GM12878 (cell line): ENCODE measurements at regions not wholly inside any gene's neighbourhood (a gene's known extent, or its start where the extent isn't known, plus 50 kb on each side); places are given as distances from the start of the nearest gene placed in this dataset.

Experiments
- ATAC-seq: fragments of 200-7000 bp; cut with Tn5 transposase; 3 replicates; pipeline ENCODE4 v1.9.1; 2020; ENCODE audit warnings: mild to moderate bottlenecking, moderate library complexity
- BruUV-seq: library from RNA; stranded (reverse); fragments of 400-500 nt; replicated peaks from 2 replicates; lab custom pipeline; 2021; lab: Mats Ljungman, UMichigan
- CTCF ChIA-PET: fragments of 300-600 bp; sonication (Branson Sonifier 250); formaldehyde crosslinking; extraction: SDS; loops from one replicate; lab custom pipeline; 2021; ENCODE audit warnings: inconsistent platforms; lab: Yijun Ruan, JAX
- POLR2A ChIA-PET: fragments of 350-600 bp; formaldehyde crosslinking; extraction: SDS; loops from one replicate; lab custom pipeline; 2021; ENCODE audit warnings: inconsistent platforms; lab: Charles Lee
- RAD21 ChIA-PET: fragments of 300-600 bp; sonication (Branson Sonifier 250); formaldehyde crosslinking; loops from one replicate; lab custom pipeline; 2023; ENCODE audit warnings: antibody characterized with exemption; ENCODE audit not compliant: unreplicated experiment; lab: Charles Lee
- SMC1A ChIA-PET: fragments of 300-600 bp; sonication (Branson Sonifier 250); formaldehyde crosslinking; loops from one replicate; lab custom pipeline; 2023; ENCODE audit not compliant: unreplicated experiment, uncharacterized antibody; lab: Charles Lee
- DNase-seq: peaks from one replicate; pipeline ENCODE4 v3.0.0-alpha.2; 2011; ENCODE audit warnings: low read depth, low spot score
- FAIRE-seq: peaks from 3 replicates; lab custom pipeline; 2011; peaks lifted over from hg19 to GRCh38; lab: Jason Lieb, UNC
- H2AFZ ChIP-seq: 2 replicates; pipeline ENCODE4 v1.6.0; 2011; ENCODE audit warnings: low read depth, low read length, control low read depth; ENCODE audit not compliant: control insufficient read depth
- H3K27ac ChIP-seq: 2 replicates; pipeline ENCODE4 v1.5.1; 2011; ENCODE audit warnings: control low read depth; ENCODE audit not compliant: control insufficient read depth, insufficient read depth
- H3K27me3 ChIP-seq, 2 experiments: replicated peaks in 1 of 2; 2 replicates each; pipeline versions ENCODE4 v1.6.0 to v1.6.1; 2011; ENCODE audit warnings: low read length in 1 of 2; ENCODE audit not compliant: control insufficient read depth in 2 of 2, insufficient read depth in 2 of 2
- H3K36me3 ChIP-seq, 2 experiments: 2 replicates each; pipeline ENCODE4 v1.5.1; 2011; ENCODE audit warnings: low read length in 1 of 2; ENCODE audit not compliant: control insufficient read depth in 2 of 2, insufficient read depth in 2 of 2
- H3K4me1 ChIP-seq: 2 replicates; pipeline ENCODE4 v1.6.1; 2011; ENCODE audit warnings: mild to moderate bottlenecking, low read length, moderate library complexity, mixed read lengths; ENCODE audit not compliant: control insufficient read depth, insufficient read depth
- H3K4me2 ChIP-seq: 2 replicates; pipeline ENCODE4 v1.6.0; 2011; ENCODE audit warnings: control low read depth; ENCODE audit not compliant: control insufficient read depth, insufficient read depth
- H3K4me3 ChIP-seq: fragments of 200-600 bp; sonication (generic); 2 replicates; pipeline ENCODE4 v1.5.1; 2016
- H3K79me2 ChIP-seq: 2 replicates; pipeline ENCODE4 v1.6.0; 2011; ENCODE audit warnings: low read length; ENCODE audit not compliant: control insufficient read depth, insufficient read depth
- H3K9ac ChIP-seq: 2 replicates; pipeline ENCODE4 v1.8.0; 2011; ENCODE audit warnings: low read length, control low read depth, mixed read lengths; ENCODE audit not compliant: control insufficient read depth, insufficient read depth
- H3K9me3 ChIP-seq: replicated peaks from 3 replicates; pipeline ENCODE4 v1.5.1; 2011; ENCODE audit warnings: mild to moderate bottlenecking, low read length; ENCODE audit not compliant: control insufficient read depth, insufficient read depth
- H4K20me1 ChIP-seq: 2 replicates; pipeline ENCODE4 v1.6.0; 2011; ENCODE audit not compliant: control insufficient read depth, insufficient read depth
- ATF7 ChIP-seq: fragments of 450-650 bp; IDR thresholded peaks from 2 replicates; pipeline ENCODE4 v1.6.1; 2016; ENCODE audit warnings: low read depth, mild to moderate bottlenecking
- EED ChIP-seq: sonication (generic); IDR thresholded peaks from 2 replicates; pipeline ENCODE4 v1.6.1; 2016; ENCODE audit warnings: antibody characterized with exemption, low read depth
- JUNB ChIP-seq: IDR thresholded peaks from 2 replicates; pipeline ENCODE4 v1.6.1; 2016; ENCODE audit warnings: antibody characterized with exemption, mild to moderate bottlenecking
- MYC ChIP-seq: IDR thresholded peaks from 2 replicates; pipeline ENCODE4 v1.6.1; 2011; ENCODE audit warnings: mild to moderate bottlenecking, low read length, moderate library complexity, inconsistent platforms; ENCODE audit not compliant: insufficient read depth, insufficient replicate concordance, insufficient read length, severe bottlenecking
- PBX3 ChIP-seq: IDR thresholded peaks from 2 replicates; pipeline ENCODE4 v1.6.1; 2011; ENCODE audit warnings: mild to moderate bottlenecking, low read depth, low read length, moderate library complexity; ENCODE audit not compliant: insufficient replicate concordance
- SRF ChIP-seq, 2 experiments: IDR thresholded peaks; 2 replicates each; pipeline ENCODE4 v1.6.1; 2011; ENCODE audit warnings: low read depth in 2 of 2, low read length in 2 of 2, mild to moderate bottlenecking in 1 of 2, moderate library complexity in 1 of 2
- STAT3 ChIP-seq: IDR thresholded peaks from 2 replicates; pipeline ENCODE4 v1.6.1; 2011; ENCODE audit warnings: low read depth, low read length, improper control_type of control experiment
- SUZ12 ChIP-seq: fragments of 200-600 bp; sonication (generic); IDR thresholded peaks from one replicate; pipeline ENCODE4 v1.6.1; 2018; ENCODE audit warnings: antibody characterized with exemption, mild to moderate bottlenecking; ENCODE audit not compliant: unreplicated experiment
- USF2 ChIP-seq: IDR thresholded peaks from 2 replicates; pipeline ENCODE4 v1.6.1; 2011; ENCODE audit warnings: low read depth, low read length, improper control_type of control experiment, borderline replicate concordance
- ZBTB33 ChIP-seq: fragments of 450-650 bp; IDR thresholded peaks from 2 replicates; pipeline ENCODE4 v1.6.1; 2017; ENCODE audit warnings: mild to moderate bottlenecking
- WGBS: methylation state at CpG from one replicate; pipeline ENCODE4 v1.1.6; 2016; ENCODE audit warnings: low lambda C conversion rate; ENCODE audit not compliant: insufficient replicate concordance, insufficient coverage; ENCODE audit errors: missing lambda C conversion rate; 5-methylcytosine and 5-hydroxymethylcytosine counted together
- in situ Hi-C: fragments of 300-500 bp; cut with MboI; formaldehyde crosslinking; loops from 9 replicates; pipeline ENCODE4 v1.14.3; 2018; ENCODE audit warnings: mixed read lengths
- intact Hi-C: fragments of 100-400 bp; cut with micrococcal nuclease; formaldehyde crosslinking; loops from one replicate; pipeline ENCODE4 v1.14.2; 2022; ENCODE audit not compliant: unreplicated experiment

GRCh38 chr1:14168326-14169063, 430.0 kb upstream of the KAZN start:
- no peak for ATAC-seq
- Histone ChIP-seq H3K27me3 (no peaks in the 10 kb centered on the region), H4K20me1 (no peaks in the 10 kb centered on the region), H2AFZ (no peak overlapping the region), H3K4me2 (no peak overlapping the region)
- 59% methylated on average over 10 of the region's 10 CpGs for WGBS
- SMC1A ChIA-PET = no interaction called here
- RAD21 ChIA-PET = no interaction called here
- BruUV-seq = no TSS peak
- in situ Hi-C loops = no loop called here
- TF ChIP-seq MYC (no peak), SRF (IDR thresholded peaks at IDR 0.05; ENCODE audit: low read depth in 2 of 2, low read length in 2 of 2) (no peak), USF2 (no peak), EED (no peak), STAT3 (no peak), JUNB (no peak), PBX3 (no peak), ATF7 (no peak), ZBTB33 (no peak), SUZ12 (no peak)
- TF ChIP-seq, all 136 proteins: peak for 0
- ChIA-PET POLR2A (no interaction called here), CTCF (no interaction called here)
- no peaks in the 10 kb centered on the region for H3K9me3 ChIP-seq
- H3K4me1 ChIP-seq = no peaks in the 10 kb centered on the region
- H3K36me3 ChIP-seq = no peaks in the 10 kb centered on the region
- H3K79me2 ChIP-seq = no peaks in the 10 kb centered on the region
- H3K4me3 ChIP-seq = no peak overlapping the region
- no peak for DNase-seq
- FAIRE-seq = no peak
- H3K9ac ChIP-seq = no peak overlapping the region
- H3K27ac ChIP-seq = no peak overlapping the region
- intact Hi-C loops = no loop called here
